Thyroid gland (tissue), 4 donors: ENCODE measurements at regions not wholly inside any gene's neighbourhood (a gene's known extent, or its start where the extent isn't known, plus 50 kb on each side); places are given as distances from the start of the nearest gene placed in this dataset.
A peak's percentile ranks its signal among the peaks of the same experiment; 100 is the strongest.

Source experiments
- DNase-seq, 2 donors: peaks; one replicate each; pipeline ENCODE4 v3.0.0-alpha.2; 2019
- H3K27ac ChIP-seq, 3 donors: fragments of 200-600 bp; sonication (generic); 1 replicate in 2 of 3; 2 replicates in 1 of 3; pipeline ENCODE4 v1.5.1; 2016 to 2019; ENCODE audit warnings: mild to moderate bottlenecking in 1 of 3, moderate library complexity in 1 of 3
- H3K27me3 ChIP-seq: fragments of 200-600 bp; sonication (generic); one replicate; pipeline ENCODE4 v1.5.1; 2019
- H3K36me3 ChIP-seq, 2 donors: fragments of 200-600 bp; sonication (generic); one replicate each; pipeline ENCODE4 v1.5.1; 2016 to 2019
- H3K4me1 ChIP-seq, 2 donors: fragments of 200-600 bp; sonication (generic); one replicate each; pipeline ENCODE4 v1.5.1; 2017 to 2019
- H3K4me3 ChIP-seq, 3 donors: fragments of 200-600 bp; sonication (generic); replicated peaks in 1 of 3; 1 replicate in 2 of 3; 2 replicates in 1 of 3; pipeline ENCODE4 v1.5.1; 2016; ENCODE audit warnings: mild to moderate bottlenecking in 1 of 3
- H3K9me3 ChIP-seq: fragments of 200-600 bp; sonication (generic); one replicate; pipeline ENCODE4 v1.5.1; 2017
- CTCF ChIP-seq, 6 experiments: fragments of 200-600 bp in 3 of 6; fragments of 450-650 bp in 3 of 6; sonication (generic) in 3 of 6; IDR thresholded peaks; one replicate each; pipeline ENCODE4 v1.5.1; 2016 to 2019; ENCODE audit warnings: antibody characterized with exemption in 6 of 6, mild to moderate bottlenecking in 2 of 6, inconsistent platforms in 1 of 6, moderate library complexity in 1 of 6
- POLR2A ChIP-seq, 2 donors: fragments of 450-650 bp; IDR thresholded peaks; one replicate each; pipeline ENCODE4 v1.6.1; 2017; ENCODE audit warnings: antibody characterized with exemption in 2 of 2, mild to moderate bottlenecking in 2 of 2, moderate library complexity in 1 of 2
- WGBS, 2 donors: methylation state at CpG; one replicate each; pipeline ENCODE4 v1.1.5; 2017; 5-methylcytosine and 5-hydroxymethylcytosine counted together
- intact Hi-C: fragments of 100-400 bp; cut with DNase I; formaldehyde crosslinking; loops from one replicate; pipeline ENCODE4 v1.15.1; 2023

- H3K27me3 ChIP-seq = no peaks in the 10 kb centered on the region
- DNase-seq = no peak
- no peaks in the 10 kb centered on the region for H3K4me1 ChIP-seq
- no peaks in the 10 kb centered on the region for H3K9me3 ChIP-seq
- 88 to 96% methylated on average over 3 to 7 of the region's 7 CpGs for WGBS, 2 donors
- H3K36me3 ChIP-seq = no peaks in the 10 kb centered on the region
- H3K4me3 ChIP-seq = no peak overlapping the region
- intact Hi-C loops = loop anchor here (5.0 kb wide), 1 partner anchor 834 kb away; no protein-coding TSS in a partner anchor
- TF ChIP-seq CTCF (IDR thresholded peaks at IDR 0.05) = no peak
- no peak for TF ChIP-seq POLR2A (IDR thresholded peaks at IDR 0.05)
- no peak overlapping the region for H3K27ac ChIP-seq
Measured at GRCh38 chr9:86488794-86489193, 134.6 kb upstream of the TUT7 start.

- intact Hi-C loops = loop anchor here (5.0 kb wide), 1 partner anchor 834 kb away; no protein-coding TSS in a partner anchor
- 86 to 92% methylated on average over 6 of the region's 6 CpGs for WGBS, 2 donors
- H3K27ac ChIP-seq = no peak overlapping the region
Measured at GRCh38 chr9:86488345-86488744, 134.1 kb upstream of the TUT7 start.

GRCh38 chr9:86487838-86488233 lies 133.6 kb upstream of the TUT7 start:
- DNase-seq = no peak
- H3K27me3 ChIP-seq = no peaks in the 10 kb centered on the region
- intact Hi-C loops = loop anchor here (5.0 kb wide), 1 partner anchor 834 kb away; no protein-coding TSS in a partner anchor
- no peaks in the 10 kb centered on the region for H3K9me3 ChIP-seq
- H3K4me1 ChIP-seq = no peaks in the 10 kb centered on the region
- 77 to 96% methylated on average over 2 of the region's 2 CpGs for WGBS, 2 donors
- H3K27ac ChIP-seq = no peak overlapping the region
- H3K4me3 ChIP-seq = no peak overlapping the region
- no peak for TF ChIP-seq POLR2A (IDR thresholded peaks at IDR 0.05)
- no peak for TF ChIP-seq CTCF (IDR thresholded peaks at IDR 0.05)
- no peaks in the 10 kb centered on the region for H3K36me3 ChIP-seq

More at GRCh38 chr9:86488345-86488744, 134.1 kb upstream of the TUT7 start:
- Histone ChIP-seq H3K27me3 (no peaks in the 10 kb centered on the region), H3K4me1 (no peaks in the 10 kb centered on the region), H3K4me3 (no peak overlapping the region), H3K36me3 (no peaks in the 10 kb centered on the region), H3K9me3 (no peaks in the 10 kb centered on the region)
- no peak for DNase-seq
- TF ChIP-seq POLR2A (IDR thresholded peaks at IDR 0.05) (no peak), CTCF (IDR thresholded peaks at IDR 0.05) (no peak)

- DNase-seq = no peak
- Histone ChIP-seq H3K27me3 (no peaks in the 10 kb centered on the region), H3K4me1 (no peaks in the 10 kb centered on the region), H3K4me3 (no peak overlapping the region), H3K36me3 (no peaks in the 10 kb centered on the region), H3K9me3 (no peaks in the 10 kb centered on the region), H3K27ac (no peak overlapping the region)
- WGBS, 2 donors = 0 to 3% methylated on average over 1 of the region's 1 CpG
- TF ChIP-seq CTCF (IDR thresholded peaks at IDR 0.05) = peak in 4 of 6 experiments; percentile 43 to 72 (median 70)
- TF ChIP-seq POLR2A (IDR thresholded peaks at IDR 0.05) = no peak
- intact Hi-C loops = loop anchor here (5.0 kb wide), 1 partner anchor 835 kb away; no protein-coding TSS in a partner anchor
Measured at GRCh38 chr9:86486891-86487837, 133.0 kb upstream of the TUT7 start.

- H3K9me3 ChIP-seq = no peaks in the 10 kb centered on the region
- H3K36me3 ChIP-seq = no peaks in the 10 kb centered on the region
- no peak overlapping the region for H3K27ac ChIP-seq
- H3K27me3 ChIP-seq = no peaks in the 10 kb centered on the region
- no peak for DNase-seq
- H3K4me1 ChIP-seq = no peaks in the 10 kb centered on the region
- WGBS, 2 donors = 79 to 80% methylated on average over 5 of the region's 5 CpGs
- H3K4me3 ChIP-seq = no peak overlapping the region
- intact Hi-C loops = loop anchor here (5.0 kb wide), 1 partner anchor 837 kb away; no protein-coding TSS in a partner anchor
- TF ChIP-seq POLR2A (IDR thresholded peaks at IDR 0.05) (no peak), CTCF (IDR thresholded peaks at IDR 0.05) (no peak)
Measured at GRCh38 chr9:86485359-86485758, 131.1 kb upstream of the TUT7 start.
